ENCODE measurements at regions not wholly inside any gene's neighbourhood (a gene's known extent, or its start where the extent isn't known, plus 50 kb on each side); places are given as distances from the start of the nearest gene placed in this dataset.

DNA sequence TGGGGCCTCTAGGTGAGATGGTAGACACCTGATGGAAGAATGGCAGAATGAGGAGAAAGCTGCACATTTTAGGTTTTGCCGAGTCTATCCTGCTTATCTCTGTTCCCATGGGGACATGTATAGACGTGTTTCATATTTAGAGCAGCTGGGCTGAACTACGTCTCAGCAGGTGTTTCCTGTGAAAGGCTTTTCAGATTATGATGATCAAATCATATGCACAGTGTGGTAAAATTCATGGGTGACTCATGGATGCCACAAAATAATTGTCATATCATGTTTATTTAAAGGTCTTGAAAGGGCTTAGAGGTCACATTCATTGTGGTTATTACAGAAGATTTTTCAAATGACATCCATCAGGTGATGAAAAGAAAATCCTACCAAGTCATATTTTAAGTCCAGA lies 90.5 kb downstream of the ICOS start:
- TF ChIP-seq CTCF (IDR thresholded peaks at IDR 0.05; ENCODE audit: insufficient read depth, low read depth, low read length) (no peak), EZH2 (IDR thresholded peaks at IDR 0.05; ENCODE audit: insufficient read depth, low read length) (no peak)
